GM18867 (cell line): ENCODE measurements at regions not wholly inside any gene's neighbourhood (a gene's known extent, or its start where the extent isn't known, plus 50 kb on each side); places are given as distances from the start of the nearest gene placed in this dataset.
"Not testable (repeated sequence)": the region's sequence is repeated elsewhere in the genome, so short reads cannot be mapped to it uniquely, and the experiment has no call there.

ENCODE experiments used
- ATAC-seq: cut with Tn5 transposase; IDR thresholded peaks from one replicate; pipeline ENCODE4 v1.9.1; 2021; ENCODE audit warnings: mild to moderate bottlenecking, moderate library complexity; ENCODE audit not compliant: unreplicated experiment

- ATAC-seq, result no peak
These were observed 198.7 kb upstream of the VSTM2A start for GRCh38 chr7:54343511-54343910.

- no peak for ATAC-seq
These were observed 196.4 kb upstream of the VSTM2A start for GRCh38 chr7:54345746-54346145.

DNA sequence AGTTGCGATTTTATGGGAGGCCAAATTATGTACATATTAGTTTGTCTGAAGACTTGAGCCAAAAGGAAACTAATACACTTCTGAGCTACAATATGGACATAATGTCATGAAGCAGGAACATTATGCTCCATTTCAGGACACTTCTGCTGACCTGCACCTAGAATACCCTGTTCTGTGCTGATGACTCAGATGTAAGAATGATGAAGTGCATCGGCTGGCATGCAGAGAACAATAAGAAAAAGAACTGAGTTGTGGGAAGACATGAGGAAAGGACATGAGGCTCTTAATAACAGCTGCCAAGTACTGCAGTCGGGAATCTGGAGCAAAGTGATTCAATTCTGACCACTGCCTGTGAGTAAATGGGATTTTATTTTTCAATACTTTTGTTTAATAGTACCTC, 192.9 kb upstream of the VSTM2A start:
- no peak for ATAC-seq

- no peak for ATAC-seq
These were observed 187.7 kb upstream of the VSTM2A start for GRCh38 chr7:54354436-54354835.

- no peak for ATAC-seq
These were observed 186.3 kb upstream of the VSTM2A start for GRCh38 chr7:54355842-54356241.

DNA sequence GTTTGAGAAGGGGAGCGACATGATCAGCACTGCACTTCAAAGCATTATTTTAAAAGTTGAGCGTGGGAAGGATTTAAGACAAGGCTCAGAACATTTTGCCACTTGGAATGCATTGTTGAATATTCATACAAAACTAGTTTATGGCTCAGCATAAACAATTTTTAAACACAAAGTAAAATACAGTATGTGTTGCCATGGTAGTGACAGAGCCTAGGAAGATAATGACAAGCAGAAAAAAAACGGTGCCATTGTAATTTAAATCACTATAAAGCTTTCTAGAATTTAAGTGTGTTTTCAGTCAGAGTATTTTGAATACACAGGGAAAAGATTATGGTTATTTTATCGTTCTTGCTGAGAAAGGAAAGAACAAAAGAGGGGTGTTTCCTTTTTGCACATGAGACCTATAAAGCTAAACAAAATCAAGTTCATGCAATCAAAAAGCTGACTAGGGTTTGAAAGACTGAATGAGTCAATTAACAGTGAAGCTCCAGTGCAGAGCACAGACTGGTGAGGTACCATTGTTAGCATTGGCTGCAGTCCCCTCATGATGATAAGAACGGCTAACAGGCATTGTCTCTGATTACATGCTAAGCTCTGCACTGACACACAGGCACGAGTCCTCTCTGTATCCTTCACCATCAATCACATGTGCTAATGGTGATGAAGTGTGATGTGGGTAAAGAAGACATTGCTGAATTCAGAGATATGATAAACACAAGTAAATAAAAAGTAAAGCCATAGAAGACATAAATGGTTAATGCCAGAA, 181.9 kb upstream of the VSTM2A start:
- ATAC-seq, result no peak

- no peak for ATAC-seq
These were observed 151.6 kb upstream of the VSTM2A start for GRCh38 chr7:54390565-54390964.

DNA sequence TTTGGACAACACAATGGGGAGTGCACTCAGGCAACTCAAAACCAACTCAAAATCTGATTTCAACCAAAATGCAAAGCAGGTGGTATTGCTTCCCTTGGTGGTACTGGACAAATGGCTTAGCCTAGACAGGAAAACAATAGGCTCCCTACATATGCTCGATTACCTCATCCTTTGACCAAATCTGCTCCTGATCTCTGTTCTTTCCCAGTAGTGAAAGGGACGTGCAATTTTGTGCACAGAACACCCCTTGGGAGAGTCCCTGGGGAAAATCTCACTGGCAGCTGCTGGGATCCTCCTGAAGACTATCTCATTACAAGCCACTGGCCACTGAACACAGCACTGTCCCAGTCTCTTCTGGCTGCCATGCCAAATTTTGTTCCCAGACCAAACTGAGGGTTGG, 149.2 kb upstream of the VSTM2A start:
- ATAC-seq, result no peak

- ATAC-seq, result no peak
These were observed 147.3 kb upstream of the VSTM2A start for GRCh38 chr7:54394834-54395233.

- ATAC-seq, result no peak
These were observed 144.2 kb upstream of the VSTM2A start for GRCh38 chr7:54397836-54398612.

DNA sequence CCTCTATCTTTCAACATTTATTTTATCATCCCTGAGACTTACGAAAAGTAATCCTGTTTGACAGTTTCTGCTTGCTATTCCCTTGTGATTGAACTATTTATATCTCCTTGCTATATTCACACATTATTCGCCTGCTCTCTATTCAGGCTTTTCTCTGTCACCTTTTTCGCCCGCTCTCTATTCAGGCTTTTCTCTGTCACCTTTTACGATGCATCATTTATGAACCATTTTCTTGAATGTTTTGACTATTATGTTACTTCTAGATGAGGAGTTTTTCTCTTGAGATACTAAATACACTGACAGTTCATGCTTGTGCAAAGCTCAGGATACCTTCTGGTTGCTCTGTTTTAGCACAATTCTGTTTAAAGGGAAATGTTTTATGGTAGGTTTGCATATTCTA, 143.3 kb upstream of the VSTM2A start:
- ATAC-seq, result no peak

GRCh38 chr7:54409917-54410316, 132.3 kb upstream of the VSTM2A start:
- ATAC-seq, result no peak

DNA sequence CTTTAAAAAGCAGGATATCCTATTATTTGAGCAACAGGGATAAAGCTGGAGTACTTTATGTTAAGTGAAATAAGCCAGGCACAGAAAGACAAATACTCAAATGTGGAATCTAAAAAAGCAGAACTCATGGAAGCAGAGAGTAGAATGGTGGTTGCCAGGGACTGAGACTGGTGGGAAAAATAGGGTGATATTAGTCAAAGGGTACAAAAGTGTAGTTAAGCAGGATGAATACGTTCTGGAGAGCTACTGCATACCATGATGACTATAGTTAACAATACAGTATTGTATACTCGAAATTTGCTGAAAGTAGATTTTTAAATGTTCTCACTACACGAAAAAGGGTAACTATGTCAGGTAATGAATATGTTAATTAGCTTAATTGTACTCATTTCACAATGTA, 125.5 kb upstream of the VSTM2A start:
- no peak for ATAC-seq

DNA sequence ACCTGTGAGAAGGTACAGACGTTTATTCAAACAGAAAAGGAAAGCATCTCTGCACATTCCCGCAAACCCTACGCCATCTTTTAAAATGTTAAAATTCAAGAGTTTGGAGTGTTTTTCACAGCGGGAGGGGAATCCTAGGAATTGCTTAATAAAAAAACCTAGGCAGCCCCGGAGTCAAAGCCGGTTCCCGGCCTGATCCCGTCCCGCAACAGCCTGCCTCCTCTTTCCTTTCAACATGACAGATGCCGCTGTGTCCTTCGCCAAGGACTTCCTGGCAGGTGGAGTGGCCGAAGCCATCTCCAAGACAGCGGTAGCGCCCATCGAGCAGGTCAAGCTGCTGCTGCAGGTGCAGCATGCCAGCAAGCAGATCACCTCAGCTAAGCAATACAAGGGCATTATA, 123.0 kb upstream of the VSTM2A start:
- ATAC-seq, result no peak

DNA sequence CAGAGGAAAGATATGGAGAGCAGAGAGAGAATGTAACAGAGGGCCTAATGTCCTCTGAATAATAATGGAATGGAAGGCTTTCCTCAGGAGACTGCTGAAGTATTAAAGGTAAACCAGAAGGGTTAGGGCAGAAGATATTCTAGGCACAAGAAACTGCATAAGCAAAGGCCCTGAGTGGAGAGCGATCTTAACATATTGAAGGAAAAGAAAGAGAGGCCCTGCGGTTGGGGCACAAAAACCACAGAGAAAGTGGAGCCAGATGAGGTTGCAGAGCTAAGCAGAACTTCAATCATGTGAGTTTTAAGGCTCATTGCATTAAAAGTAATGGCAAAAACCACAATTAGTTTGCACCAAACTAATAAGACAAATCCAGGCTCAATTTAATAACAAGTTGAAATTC, 115.8 kb upstream of the VSTM2A start:
- no peak for ATAC-seq

DNA sequence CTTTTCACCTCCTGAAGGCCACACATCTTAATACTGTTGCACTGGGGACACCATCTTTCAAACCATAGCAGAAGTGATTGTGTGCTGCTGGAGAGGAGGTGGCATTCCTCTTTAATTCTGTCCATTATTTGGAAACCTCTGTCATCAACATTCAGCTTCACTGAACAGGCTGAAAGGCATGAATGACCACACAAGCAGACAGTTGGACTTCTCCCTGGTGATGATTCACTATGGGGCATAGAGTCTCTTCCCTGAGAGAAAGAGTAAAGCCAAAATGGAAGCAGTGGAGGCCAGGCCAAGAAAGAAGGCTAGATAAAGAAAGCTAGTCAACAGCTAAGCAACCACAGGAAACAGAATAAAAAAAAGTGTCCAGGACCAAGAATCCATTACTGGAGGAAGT, 113.1 kb upstream of the VSTM2A start:
- no peak for ATAC-seq

- no peak for ATAC-seq
These were observed 102.8 kb upstream of the VSTM2A start for GRCh38 chr7:54439391-54439790.

GRCh38 chr7:54444046-54444686, 98.0 kb upstream of the VSTM2A start:
- ATAC-seq, result not testable (repeated sequence)

DNA sequence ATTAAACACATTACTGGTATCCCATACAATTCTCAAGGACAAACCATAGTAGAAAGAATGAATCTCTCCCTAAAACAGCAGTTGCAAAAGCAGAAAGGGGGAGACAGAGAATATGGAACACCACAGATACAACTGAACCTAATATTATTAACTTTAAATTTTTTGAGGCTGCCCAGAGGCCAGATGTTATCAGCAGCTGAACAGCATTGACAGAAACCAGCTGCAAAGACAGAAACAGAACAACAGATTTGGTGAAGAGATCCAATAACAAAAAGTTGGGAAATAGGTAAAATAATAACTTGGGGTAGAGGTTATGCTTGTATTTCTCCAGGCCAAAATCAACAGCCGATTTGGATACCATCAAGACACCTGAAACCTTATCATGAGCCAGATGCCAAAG, 89.0 kb upstream of the VSTM2A start:
- ATAC-seq, result not testable (repeated sequence)

DNA sequence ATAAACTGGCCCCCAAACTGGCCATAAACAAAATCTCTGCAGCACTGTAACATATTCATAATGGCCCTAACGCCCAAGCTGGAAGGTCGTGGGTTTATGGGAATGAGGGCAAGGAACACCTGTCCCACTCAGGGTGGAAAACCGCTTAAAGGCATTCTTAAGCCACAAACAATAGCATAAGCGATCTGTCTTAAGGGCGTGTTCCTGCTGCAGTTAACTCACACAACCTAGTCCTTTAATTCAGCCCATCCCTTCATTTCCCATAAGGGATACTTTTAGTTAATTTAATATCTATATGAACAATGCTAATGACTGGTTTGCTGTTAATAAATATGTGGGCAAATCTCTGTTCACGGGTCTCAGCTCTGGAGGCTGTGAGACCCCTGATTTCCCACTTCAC, 87.5 kb upstream of the VSTM2A start:
- ATAC-seq, result not testable (repeated sequence)

DNA sequence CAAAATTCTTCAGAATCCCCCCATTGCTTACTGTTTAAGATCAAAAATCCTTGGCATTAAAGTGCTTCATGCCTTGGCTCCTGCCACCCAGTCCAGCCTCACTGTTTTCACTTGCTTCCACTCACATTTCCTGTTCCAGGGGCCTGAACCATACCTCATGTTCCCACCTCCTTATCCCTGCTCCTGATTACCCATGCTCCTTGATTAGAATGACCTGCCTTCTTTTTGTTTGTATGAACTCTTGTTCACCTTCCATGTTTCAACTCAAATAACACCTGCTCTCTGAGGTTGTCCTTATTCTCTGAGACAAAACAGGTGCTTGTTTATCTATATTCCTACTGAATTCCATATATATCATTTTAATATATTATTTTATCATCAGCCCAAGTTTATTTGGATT, 77.1 kb upstream of the VSTM2A start:
- ATAC-seq, result no peak

GRCh38 chr7:54469740-54470139, 72.4 kb upstream of the VSTM2A start:
- no peak for ATAC-seq
